HG03159 (cell line): ENCODE measurements at regions not wholly inside any gene's neighbourhood (a gene's known extent, or its start where the extent isn't known, plus 50 kb on each side); places are given as distances from the start of the nearest gene placed in this dataset.
"Not testable (repeated sequence)": the region's sequence is repeated elsewhere in the genome, so short reads cannot be mapped to it uniquely, and the experiment has no call there.

Experiments
- ATAC-seq: cut with Tn5 transposase; IDR thresholded peaks from one replicate; pipeline ENCODE4 v1.9.1; 2021; ENCODE audit warnings: mild to moderate bottlenecking, moderate library complexity; ENCODE audit not compliant: unreplicated experiment

DNA sequence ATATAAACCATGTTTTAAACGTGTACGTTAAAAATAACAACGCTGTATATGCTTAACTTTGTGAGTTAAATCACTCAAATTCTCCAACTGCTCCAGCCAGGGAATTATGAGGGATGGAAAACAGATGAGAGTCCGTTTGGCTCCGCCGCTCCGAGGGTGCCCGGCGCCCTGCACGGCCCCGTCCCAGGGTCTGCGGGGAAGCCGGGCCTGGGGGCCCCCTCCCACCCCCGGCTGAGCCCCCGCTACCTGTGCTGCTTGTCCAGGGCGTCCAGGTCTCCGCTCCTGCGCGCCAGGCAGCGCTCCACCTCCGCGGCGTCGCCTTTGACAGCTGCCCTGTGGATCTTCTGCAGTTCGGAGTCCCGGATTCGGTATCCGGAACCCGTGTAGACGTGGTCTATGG lies 415.5 kb downstream of the FOXD4L4 start:
- not testable (repeated sequence) for ATAC-seq

GRCh38 chr9:66153021-66153725 lies 416.2 kb downstream of the FOXD4L4 start:
- ATAC-seq: peak; percentile 100

- not testable (repeated sequence) for ATAC-seq
Measured at GRCh38 chr9:66153971-66154691, 417.2 kb downstream of the FOXD4L4 start.

DNA sequence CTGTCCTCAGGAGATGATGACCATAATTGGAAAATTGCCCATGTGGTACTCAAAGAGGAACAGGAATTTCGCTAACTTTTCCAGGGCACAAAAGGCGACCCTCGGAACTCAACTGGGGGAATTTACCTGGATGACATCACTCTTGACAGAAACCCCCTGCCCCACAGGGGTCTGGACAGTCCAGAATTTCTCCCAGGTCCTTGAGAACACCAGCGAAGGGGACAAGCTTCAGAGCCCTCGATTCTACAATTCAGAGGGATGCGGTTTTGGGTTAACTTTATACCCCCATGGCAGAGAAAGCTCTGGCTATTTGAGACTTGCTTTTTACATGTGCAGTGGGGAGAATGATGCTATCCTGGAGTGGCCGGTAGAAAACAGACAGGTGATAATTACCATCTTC lies 445.4 kb downstream of the FOXD4L4 start:
- not testable (repeated sequence) for ATAC-seq

DNA sequence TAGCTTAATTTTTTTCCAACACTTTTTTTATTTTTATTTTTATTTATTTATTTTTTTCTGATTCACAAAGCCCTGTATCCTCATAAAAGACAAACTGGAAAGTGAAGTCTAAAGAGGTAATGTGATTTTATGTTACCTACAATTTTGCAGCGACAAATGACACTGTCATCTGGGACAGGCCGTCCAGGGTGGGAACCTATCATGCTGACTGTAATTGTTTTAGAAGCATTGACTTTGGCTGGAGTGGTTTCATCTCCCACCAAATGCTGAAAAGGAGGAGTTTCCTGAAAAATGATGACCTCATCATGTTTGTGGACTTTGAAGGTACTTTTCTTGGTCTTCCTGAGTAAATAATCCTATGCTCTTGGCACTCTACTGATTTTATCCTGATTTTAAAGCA lies 446.7 kb downstream of the FOXD4L4 start:
- ATAC-seq: not testable (repeated sequence)

GRCh38 chr9:66197199-66197598 lies 460.3 kb downstream of the FOXD4L4 start:
- not testable (repeated sequence) for ATAC-seq

GRCh38 chr9:66198421-66198820 lies 461.5 kb downstream of the FOXD4L4 start:
- not testable (repeated sequence) for ATAC-seq

DNA sequence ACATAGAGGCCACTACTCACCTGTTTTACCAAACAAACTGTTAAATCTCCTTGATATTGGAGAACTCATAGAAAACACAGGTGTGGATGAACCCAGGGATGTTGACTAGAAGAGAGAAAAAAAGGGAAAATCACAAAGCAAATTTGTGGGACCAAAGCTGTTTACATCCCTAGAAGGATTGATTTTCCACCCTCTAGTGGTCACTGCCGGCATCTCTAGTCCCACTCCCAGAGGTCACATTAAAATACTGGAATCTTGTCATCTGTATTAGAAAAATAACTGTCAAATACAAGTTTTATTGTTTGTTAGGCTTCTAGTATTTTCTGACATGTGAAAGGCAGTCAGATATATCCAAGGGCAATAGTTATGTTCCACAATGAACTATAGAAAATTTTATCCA lies 469.7 kb downstream of the FOXD4L4 start:
- peak; percentile 70 for ATAC-seq

DNA sequence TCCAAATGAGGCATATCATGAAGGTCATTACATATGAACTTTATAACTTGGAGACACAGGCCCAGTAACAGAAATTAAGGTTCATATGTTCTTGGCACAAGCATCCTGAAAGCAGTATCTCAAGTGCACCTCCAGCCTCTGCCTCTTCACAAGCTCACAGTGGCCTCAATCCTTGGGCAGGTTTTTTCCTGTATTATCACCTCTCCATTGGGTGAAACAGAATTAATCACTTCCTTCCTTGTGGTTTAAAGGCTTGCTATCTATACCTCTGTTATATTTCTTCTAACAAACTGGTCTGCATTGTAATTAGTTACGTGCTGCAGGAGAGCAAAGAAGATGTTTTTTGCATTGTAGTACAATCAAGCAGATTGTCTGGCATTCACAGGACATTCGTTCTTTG lies 471.0 kb downstream of the FOXD4L4 start:
- not testable (repeated sequence) for ATAC-seq

DNA sequence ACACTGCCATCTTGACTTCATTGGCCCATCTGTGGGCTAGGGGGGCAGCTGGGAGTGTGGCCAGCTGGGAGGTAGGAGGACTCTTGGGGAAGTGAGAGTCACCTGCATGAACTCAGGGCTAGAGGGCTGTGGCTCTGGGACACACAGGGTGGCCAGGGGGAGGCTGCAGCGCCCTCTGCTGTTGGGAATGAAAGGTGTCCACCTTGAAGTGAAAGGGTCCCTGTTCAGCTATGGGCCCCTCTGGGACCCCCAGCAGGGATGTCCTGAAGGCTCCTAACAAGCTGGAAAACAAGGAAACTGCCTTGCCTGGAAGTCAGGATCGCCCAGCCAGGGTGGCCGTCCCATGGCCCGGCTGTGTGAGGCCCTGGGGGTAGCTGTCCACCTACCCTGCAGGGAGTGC lies 507.8 kb downstream of the FOXD4L4 start:
- ATAC-seq: not testable (repeated sequence)

DNA sequence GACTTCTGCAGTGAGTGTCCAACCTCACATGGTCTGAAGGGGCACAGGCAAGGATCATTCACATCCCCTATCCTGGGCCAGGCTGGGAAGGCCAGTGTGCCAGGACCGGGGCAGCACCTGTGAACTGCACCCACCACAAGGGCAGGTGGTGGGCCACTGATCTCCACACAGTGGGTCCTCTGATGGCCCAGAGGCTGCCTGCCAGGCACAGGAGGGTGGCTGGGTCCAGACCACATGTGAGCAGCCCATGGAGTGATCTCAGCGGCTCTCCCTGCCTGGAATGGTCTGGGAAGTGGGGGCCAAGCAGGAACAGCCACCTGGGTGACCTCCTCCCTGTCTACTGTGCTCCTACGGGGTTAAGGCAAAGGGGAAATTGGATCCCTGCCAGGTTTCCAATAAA lies 508.5 kb downstream of the FOXD4L4 start:
- not testable (repeated sequence) for ATAC-seq

DNA sequence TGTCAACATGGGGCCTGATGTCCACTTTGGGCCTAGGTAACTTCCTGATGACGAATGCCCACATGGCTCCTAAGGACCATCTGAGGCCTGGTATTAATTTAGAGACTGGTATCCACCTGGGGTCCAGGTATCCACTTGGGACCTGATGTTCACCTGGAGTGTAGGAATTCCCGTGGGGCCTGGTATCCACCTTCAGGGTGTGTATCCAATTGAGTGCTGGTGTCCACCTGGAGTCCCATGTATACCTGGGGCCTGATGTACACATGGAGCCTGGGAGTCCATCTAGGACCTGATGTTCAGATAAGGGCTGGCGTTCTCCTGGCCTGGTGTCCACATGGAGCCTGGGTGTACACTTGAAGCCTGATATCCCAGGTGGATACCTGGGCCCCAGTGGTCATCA lies 520.6 kb downstream of the FOXD4L4 start:
- not testable (repeated sequence) for ATAC-seq

- not testable (repeated sequence) for ATAC-seq
Measured at GRCh38 chr9:66261576-66261975, 524.6 kb downstream of the FOXD4L4 start.

DNA sequence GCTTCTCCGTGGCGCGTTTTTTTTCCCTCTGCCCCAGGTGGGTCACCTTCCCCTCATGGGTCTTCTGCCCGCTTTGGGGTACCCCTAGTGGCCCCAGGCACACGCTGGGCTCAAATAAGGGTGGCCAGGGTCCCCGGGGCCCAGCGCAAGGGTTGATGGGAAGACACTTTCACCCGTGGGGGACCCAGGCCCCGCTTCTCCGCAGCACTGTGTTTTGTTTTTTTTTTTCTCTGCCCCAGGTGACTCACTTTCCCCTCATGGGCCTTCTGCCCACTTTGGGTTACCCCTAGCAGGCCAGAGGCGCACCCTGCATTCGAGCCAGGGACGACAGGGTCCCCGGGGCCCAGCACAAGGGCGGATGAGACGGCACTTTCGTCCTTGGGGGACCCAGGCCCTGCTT lies 526.7 kb downstream of the FOXD4L4 start:
- not testable (repeated sequence) for ATAC-seq

DNA sequence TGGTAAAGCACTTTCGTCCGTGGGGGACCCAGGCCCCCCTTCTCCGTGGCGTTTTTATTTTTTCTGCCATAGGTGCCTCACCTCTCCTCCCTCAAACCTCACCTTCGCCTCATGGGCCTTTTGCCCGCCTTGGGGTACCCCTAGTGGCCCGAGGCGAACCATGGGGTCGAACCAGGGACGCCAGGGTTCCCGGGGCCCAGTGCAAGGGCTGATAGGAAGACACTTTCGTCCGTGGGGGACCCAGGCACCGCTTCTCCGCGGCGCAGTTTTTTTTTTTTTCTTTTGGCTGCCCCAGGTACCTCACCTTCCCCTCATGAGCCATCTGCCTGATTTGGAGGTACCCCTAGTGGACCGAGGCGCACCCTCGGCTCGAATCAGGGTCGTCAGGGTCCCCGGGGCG lies 527.8 kb downstream of the FOXD4L4 start:
- ATAC-seq: not testable (repeated sequence)

GRCh38 chr9:66266202-66266601 lies 529.3 kb downstream of the FOXD4L4 start:
- ATAC-seq: not testable (repeated sequence)

DNA sequence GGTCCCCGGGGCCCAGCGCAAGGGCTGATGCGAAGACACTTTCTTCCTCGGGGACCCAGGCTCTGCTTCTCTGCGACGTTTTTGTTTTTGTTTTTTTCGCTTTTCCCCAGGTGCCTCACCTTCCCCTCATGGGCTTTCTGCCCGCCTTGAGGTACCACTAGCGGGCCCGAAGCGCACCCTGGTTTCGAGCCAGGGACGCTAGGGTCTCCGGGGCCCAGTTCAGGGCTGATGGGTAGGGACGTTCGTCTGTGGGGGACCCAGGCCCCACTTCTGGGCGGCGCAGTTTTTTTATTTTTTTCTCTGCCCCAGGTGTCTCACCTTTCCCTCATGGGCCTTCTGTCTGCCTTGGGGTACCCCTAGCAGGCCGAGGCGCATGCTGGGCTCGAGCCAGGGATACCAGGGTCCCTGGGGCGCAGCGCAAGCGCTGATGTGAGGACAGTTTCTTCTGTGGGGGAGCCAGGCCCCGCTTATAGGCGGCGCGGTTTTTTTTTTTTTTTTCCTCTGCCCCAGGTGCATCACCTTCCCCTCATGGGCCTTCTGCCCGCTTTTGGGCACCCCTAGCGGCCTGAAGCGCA lies 530.0 kb downstream of the FOXD4L4 start:
- not testable (repeated sequence) for ATAC-seq

DNA sequence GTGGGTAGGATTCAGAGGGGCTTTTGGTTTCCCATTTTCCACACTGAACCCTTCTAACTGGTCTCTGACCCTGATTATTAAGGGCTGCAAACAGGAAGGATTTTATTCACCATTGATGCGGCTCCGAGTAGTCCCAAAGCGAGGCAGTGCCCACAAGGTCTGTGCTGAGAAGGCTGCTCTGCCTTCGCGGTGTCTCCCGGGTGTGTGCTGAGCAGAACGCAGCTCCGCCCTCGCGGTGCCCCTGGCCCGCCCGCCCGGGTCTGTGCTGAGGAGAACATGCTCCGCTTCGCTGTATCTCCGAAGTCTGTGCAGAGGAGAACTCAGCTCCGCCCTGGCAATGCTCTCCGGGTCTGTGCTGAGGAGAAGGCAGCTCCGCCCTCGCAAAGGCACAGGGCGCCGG lies 530.7 kb downstream of the FOXD4L4 start:
- ATAC-seq: not testable (repeated sequence)

- not testable (repeated sequence) for ATAC-seq
Measured at GRCh38 chr9:66269024-66269423, 532.1 kb downstream of the FOXD4L4 start.

DNA sequence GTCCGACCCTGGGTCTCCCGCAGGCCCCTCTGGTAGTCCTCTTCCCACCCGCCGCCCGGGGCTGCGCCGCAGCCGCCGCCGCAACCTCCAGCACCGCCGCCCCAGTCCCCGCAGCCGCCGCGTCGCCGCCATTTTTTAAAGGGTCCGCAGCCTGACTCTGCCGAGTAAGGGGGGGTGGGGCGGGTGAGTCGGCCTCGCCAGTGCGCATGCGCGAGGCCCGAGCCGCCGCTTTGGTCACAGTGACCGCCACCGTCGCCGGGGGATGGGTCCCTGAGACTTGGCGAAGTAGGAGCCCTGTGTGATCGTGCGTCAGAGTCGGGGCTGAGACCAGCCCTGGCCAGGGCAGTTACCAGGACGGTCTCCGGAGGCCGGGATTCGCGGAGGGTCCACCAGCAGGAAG lies 532.8 kb downstream of the FOXD4L4 start:
- ATAC-seq: not testable (repeated sequence)

GRCh38 chr9:66278809-66279208 lies 541.9 kb downstream of the FOXD4L4 start:
- ATAC-seq: not testable (repeated sequence)
